ENCODE measurements at regions not wholly inside any gene's neighbourhood (a gene's known extent, or its start where the extent isn't known, plus 50 kb on each side); places are given as distances from the start of the nearest gene placed in this dataset.

DNA sequence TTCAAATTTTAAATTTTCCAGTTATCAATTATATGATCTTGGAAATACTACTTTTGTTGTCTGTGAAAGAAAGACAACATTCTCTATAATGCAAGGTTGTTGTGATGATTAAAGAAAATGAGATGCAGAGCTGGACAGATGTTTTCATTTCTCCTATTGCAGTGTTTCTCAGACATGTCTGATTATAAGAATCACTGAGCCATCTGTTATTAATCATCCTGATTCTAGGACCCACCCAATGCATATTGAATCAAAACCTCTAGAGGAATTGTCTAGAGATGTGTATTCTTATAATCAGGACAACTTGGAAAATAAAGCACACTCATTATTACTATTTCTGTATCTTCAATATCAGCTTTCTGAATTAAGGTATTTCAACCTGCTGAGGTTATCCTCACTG is 121.1 kb upstream of the ASTN2 start:
- Histone ChIP-seq H2AFZ (ENCODE audit: low read depth, low read length) (no peak overlapping the region), H3K27me3 (ENCODE audit: control insufficient read depth in 2 of 2, insufficient read depth in 2 of 2, low read length in 2 of 2) (no peaks in the 10 kb centered on the region), H3K9me1 (replicated peaks; ENCODE audit: control insufficient read depth, extremely low read depth, insufficient read depth, low read length) (no peaks in the 10 kb centered on the region), H3K4me3 (replicated peaks in 1 of 3; ENCODE audit: insufficient read depth in 1 of 3, low read depth in 1 of 3, low read length in 3 of 3) (no peak overlapping the region), H4K20me1 (replicated peaks; ENCODE audit: control insufficient read depth, extremely low read depth, insufficient read depth, low read length) (no peaks in the 10 kb centered on the region), H3K79me2 (ENCODE audit: control insufficient read depth, insufficient read depth, low read length) (no peaks in the 10 kb centered on the region), H3K4me1 (ENCODE audit: control insufficient read depth, extremely low read depth, insufficient read depth, low read length) (no peaks in the 10 kb centered on the region), H3K36me3 (ENCODE audit: control insufficient read depth in 2 of 2, extremely low read depth in 1 of 2, insufficient read depth in 2 of 2, low read length in 2 of 2) (no peaks in the 10 kb centered on the region), H3K4me2 (ENCODE audit: insufficient read depth, low read length) (no peak overlapping the region), H3K9ac (replicated peaks; ENCODE audit: extremely low read depth, insufficient read depth, low read length) (no peak overlapping the region), H3K27ac (ENCODE audit: insufficient read depth, low read depth, low read length) (no peak overlapping the region), H3K9me3 (replicated peaks; ENCODE audit: control insufficient read depth, insufficient read depth, low read length) (no peaks in the 10 kb centered on the region)
- ChIA-PET CTCF (no interaction called here), POLR2A (no interaction called here)
- TF ChIP-seq, protein P1, sequence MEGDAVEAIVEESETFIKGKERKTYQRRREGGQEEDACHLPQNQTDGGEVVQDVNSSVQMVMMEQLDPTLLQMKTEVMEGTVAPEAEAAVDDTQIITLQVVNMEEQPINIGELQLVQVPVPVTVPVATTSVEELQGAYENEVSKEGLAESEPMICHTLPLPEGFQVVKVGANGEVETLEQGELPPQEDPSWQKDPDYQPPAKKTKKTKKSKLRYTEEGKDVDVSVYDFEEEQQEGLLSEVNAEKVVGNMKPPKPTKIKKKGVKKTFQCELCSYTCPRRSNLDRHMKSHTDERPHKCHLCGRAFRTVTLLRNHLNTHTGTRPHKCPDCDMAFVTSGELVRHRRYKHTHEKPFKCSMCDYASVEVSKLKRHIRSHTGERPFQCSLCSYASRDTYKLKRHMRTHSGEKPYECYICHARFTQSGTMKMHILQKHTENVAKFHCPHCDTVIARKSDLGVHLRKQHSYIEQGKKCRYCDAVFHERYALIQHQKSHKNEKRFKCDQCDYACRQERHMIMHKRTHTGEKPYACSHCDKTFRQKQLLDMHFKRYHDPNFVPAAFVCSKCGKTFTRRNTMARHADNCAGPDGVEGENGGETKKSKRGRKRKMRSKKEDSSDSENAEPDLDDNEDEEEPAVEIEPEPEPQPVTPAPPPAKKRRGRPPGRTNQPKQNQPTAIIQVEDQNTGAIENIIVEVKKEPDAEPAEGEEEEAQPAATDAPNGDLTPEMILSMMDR (IDR thresholded peaks at IDR 0.05; ENCODE audit: extremely low read depth in 1 of 2, insufficient read depth in 1 of 2, low read depth in 1 of 2, low read length in 2 of 2), result no peak
- TF ChIP-seq FOS (IDR thresholded peaks at IDR 0.05; ENCODE audit: borderline replicate concordance, insufficient read depth, low read length), result no peak
- DNase-seq (ENCODE audit: low read depth, low spot score) (no peak), FAIRE-seq (no peak)
- BruUV-seq (replicated peaks), result no TSS peak
- intact Hi-C loops (cut with micrococcal nuclease) (no loop called here), dilution Hi-C loops (cut with MboI; ENCODE audit: extremely low pct_ligation_motif_present, low sequenced_read_pairs) (no loop called here)

- no peak overlapping the region for H3K4me2 ChIP-seq (ENCODE audit: insufficient read depth, low read length)
- H3K9ac ChIP-seq (replicated peaks; ENCODE audit: extremely low read depth, insufficient read depth, low read length), result no peak overlapping the region
- DNase-seq (ENCODE audit: low read depth, low spot score), result no peak
- POLR2A ChIA-PET, result no interaction called here
- no peaks in the 10 kb centered on the region for H4K20me1 ChIP-seq (replicated peaks; ENCODE audit: control insufficient read depth, extremely low read depth, insufficient read depth, low read length)
- H3K4me3 ChIP-seq (replicated peaks in 1 of 3; ENCODE audit: insufficient read depth in 1 of 3, low read depth in 1 of 3, low read length in 3 of 3), result no peak overlapping the region
- no peaks in the 10 kb centered on the region for H3K9me1 ChIP-seq (replicated peaks; ENCODE audit: control insufficient read depth, extremely low read depth, insufficient read depth, low read length)
- dilution Hi-C loops (cut with MboI; ENCODE audit: extremely low pct_ligation_motif_present, low sequenced_read_pairs) (no loop called here), intact Hi-C loops (cut with micrococcal nuclease) (no loop called here)
- TF ChIP-seq MYC (IDR thresholded peaks at IDR 0.05; ENCODE audit: low read depth, low read length), result no peak
- no peak for TF ChIP-seq FOS (IDR thresholded peaks at IDR 0.05; ENCODE audit: borderline replicate concordance, insufficient read depth, low read length)
- no peak for TF ChIP-seq POLR2AphosphoS5 (IDR thresholded peaks at IDR 0.05; ENCODE audit: insufficient read depth, low read depth, low read length)
- TF ChIP-seq, protein P2, sequence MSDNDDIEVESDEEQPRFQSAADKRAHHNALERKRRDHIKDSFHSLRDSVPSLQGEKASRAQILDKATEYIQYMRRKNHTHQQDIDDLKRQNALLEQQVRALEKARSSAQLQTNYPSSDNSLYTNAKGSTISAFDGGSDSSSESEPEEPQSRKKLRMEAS (IDR thresholded peaks at IDR 0.05; ENCODE audit: insufficient read depth, insufficient read length), result no peak
- TF ChIP-seq JUN (IDR thresholded peaks at IDR 0.05; ENCODE audit: borderline replicate concordance, insufficient read depth, insufficient read length, low read depth), result no peak
- TF ChIP-seq POLR2A (IDR thresholded peaks at IDR 0.05; ENCODE audit: low read depth, low read length), result no peak
- no peak for TF ChIP-seq GATA2 (IDR thresholded peaks at IDR 0.05; ENCODE audit: insufficient read depth, insufficient read length, low read depth, low read length)
- TF ChIP-seq EZH2 (IDR thresholded peaks at IDR 0.05; ENCODE audit: borderline replicate concordance, low read depth, low read length, severe bottlenecking), result no peak
- TF ChIP-seq, protein P1 (IDR thresholded peaks at IDR 0.05; ENCODE audit: extremely low read depth in 1 of 2, insufficient read depth in 1 of 2, low read depth in 1 of 2, low read length in 2 of 2), result no peak
- no peak for FAIRE-seq
- H3K9me3 ChIP-seq (replicated peaks; ENCODE audit: control insufficient read depth, insufficient read depth, low read length), result no peaks in the 10 kb centered on the region
- H2AFZ ChIP-seq (ENCODE audit: low read depth, low read length), result no peak overlapping the region
- CTCF ChIA-PET, result no interaction called here
- no peaks in the 10 kb centered on the region for H3K27me3 ChIP-seq (ENCODE audit: control insufficient read depth in 2 of 2, insufficient read depth in 2 of 2, low read length in 2 of 2)
- no peaks in the 10 kb centered on the region for H3K36me3 ChIP-seq (ENCODE audit: control insufficient read depth in 2 of 2, extremely low read depth in 1 of 2, insufficient read depth in 2 of 2, low read length in 2 of 2)
- BruUV-seq (replicated peaks), result no TSS peak
- H3K79me2 ChIP-seq (ENCODE audit: control insufficient read depth, insufficient read depth, low read length), result no peaks in the 10 kb centered on the region
- no peaks in the 10 kb centered on the region for H3K4me1 ChIP-seq (ENCODE audit: control insufficient read depth, extremely low read depth, insufficient read depth, low read length)
- no peak overlapping the region for H3K27ac ChIP-seq (ENCODE audit: insufficient read depth, low read depth, low read length)
Measured at GRCh38 chr9:117535434-117535833, 120.6 kb upstream of the ASTN2 start.
